Mucosa of descending colon (tissue), 3 donors: ENCODE measurements at regions not wholly inside any gene's neighbourhood (a gene's known extent, or its start where the extent isn't known, plus 50 kb on each side); places are given as distances from the start of the nearest gene placed in this dataset.

ENCODE experiments used
- ATAC-seq: fragments of 200-7000 bp; cut with Tn5 transposase; one replicate; pipeline ENCODE4 v1.9.1; 2020; ENCODE audit warnings: mild to moderate bottlenecking, moderate library complexity
- DNase-seq, 3 donors: peaks; one replicate each; pipeline ENCODE4 v3.0.0-alpha.2; 2020
- H3K36me3 ChIP-seq: fragments of 200-600 bp; one replicate; pipeline ENCODE4 v1.8.0; 2021; ENCODE audit warnings: low read depth, mild to moderate bottlenecking
- H3K4me1 ChIP-seq: fragments of 200-600 bp; one replicate; pipeline ENCODE4 v1.8.0; 2021; ENCODE audit warnings: low read depth, mild to moderate bottlenecking
- H3K4me3 ChIP-seq: fragments of 200-600 bp; one replicate; pipeline ENCODE4 v1.8.0; 2021; ENCODE audit warnings: mild to moderate bottlenecking
- H3K9me3 ChIP-seq: fragments of 200-600 bp; one replicate; pipeline ENCODE4 v1.8.0; 2021; ENCODE audit warnings: mild to moderate bottlenecking
- CTCF ChIP-seq: fragments of 200-600 bp; IDR thresholded peaks from one replicate; pipeline ENCODE4 v1.8.0; 2022; ENCODE audit warnings: antibody characterized with exemption, mild to moderate bottlenecking
- intact Hi-C, 2 donors: fragments of 100-400 bp; cut with DNase I in 1 of 2; cut with micrococcal nuclease in 1 of 2; formaldehyde crosslinking; loops; one replicate each; pipeline versions ENCODE4 v1.11.0 to v1.11.1; 2022; cut with DNase I, micrococcal nuclease
- donor health status: DM: no; HTN: no; CAD: no; lungs with moderate emphysema.
- donor health status: DM: no; HTN: no; CAD: no.
- donor health status: DM: no; HTN: yes; CAD: no.

GRCh38 chr1:193346085-193346484 is 159.7 kb upstream of the B3GALT2 start:
- Histone ChIP-seq H3K4me1 (no peaks in the 10 kb centered on the region), H3K4me3 (no peak overlapping the region), H3K9me3 (no peaks in the 10 kb centered on the region), H3K36me3 (no peaks in the 10 kb centered on the region)
- TF ChIP-seq CTCF = no peak
- peak; percentile 48 for ATAC-seq
- intact Hi-C loops = no loop called here
- DNase-seq = no peak

GRCh38 chr1:193342811-193343210 is 156.4 kb upstream of the B3GALT2 start:
- Histone ChIP-seq H3K4me3 (no peak overlapping the region), H3K36me3 (no peaks in the 10 kb centered on the region), H3K4me1 (no peaks in the 10 kb centered on the region), H3K9me3 (no peaks in the 10 kb centered on the region)
- DNase-seq (no peak), ATAC-seq (no peak)
- intact Hi-C loops = no loop called here
- no peak for TF ChIP-seq CTCF

- no peaks in the 10 kb centered on the region for H3K36me3 ChIP-seq
- no peaks in the 10 kb centered on the region for H3K4me1 ChIP-seq
- no peak for DNase-seq
- intact Hi-C loops = no loop called here
- no peaks in the 10 kb centered on the region for H3K9me3 ChIP-seq
- no peak for TF ChIP-seq CTCF
- ATAC-seq = no peak
- H3K4me3 ChIP-seq = no peak overlapping the region
These were observed 153.9 kb upstream of the B3GALT2 start for GRCh38 chr1:193340331-193340730.

GRCh38 chr1:193339401-193339800 is 153.0 kb upstream of the B3GALT2 start:
- no peak overlapping the region for H3K4me3 ChIP-seq
- ATAC-seq (no peak), DNase-seq (no peak)
- TF ChIP-seq CTCF = no peak
- H3K9me3 ChIP-seq = no peaks in the 10 kb centered on the region
- intact Hi-C loops = no loop called here
- no peaks in the 10 kb centered on the region for H3K36me3 ChIP-seq
- H3K4me1 ChIP-seq = no peaks in the 10 kb centered on the region

DNA sequence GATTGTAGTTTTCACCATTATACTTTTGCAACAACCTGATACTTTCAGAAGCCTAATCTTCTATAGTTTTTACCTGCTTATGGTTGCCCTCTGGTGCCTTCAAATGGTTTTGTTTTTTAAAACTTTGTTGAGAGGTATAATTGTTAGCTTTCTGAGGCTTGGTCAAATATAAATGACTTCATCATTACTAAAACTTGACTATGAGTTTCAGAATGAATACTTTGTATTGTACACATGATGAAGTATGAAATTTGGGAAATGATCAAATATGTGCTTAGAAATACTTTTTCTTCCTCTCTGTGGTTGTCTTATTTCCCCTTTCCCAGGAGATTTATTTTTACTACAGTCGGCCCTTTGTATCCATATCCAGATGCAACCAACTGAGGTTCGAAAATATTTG is 151.8 kb upstream of the B3GALT2 start:
- DNase-seq = no peak
- Histone ChIP-seq H3K36me3 (no peaks in the 10 kb centered on the region), H3K4me3 (no peak overlapping the region), H3K9me3 (peaks cover 3% of the 10 kb centered on the region), H3K4me1 (no peaks in the 10 kb centered on the region)
- intact Hi-C loops = no loop called here
- ATAC-seq = peak; percentile 21
- TF ChIP-seq CTCF = no peak

GRCh38 chr1:193335806-193336428 is 149.5 kb upstream of the B3GALT2 start:
- no peak for TF ChIP-seq CTCF
- peaks cover 6% of the 10 kb centered on the region for H3K9me3 ChIP-seq
- no peaks in the 10 kb centered on the region for H3K36me3 ChIP-seq
- no peak for ATAC-seq
- H3K4me3 ChIP-seq = no peak overlapping the region
- intact Hi-C loops = no loop called here
- H3K4me1 ChIP-seq = no peaks in the 10 kb centered on the region
- no peak for DNase-seq
